ENCODE measurements at regions not wholly inside any gene's neighbourhood (a gene's known extent, or its start where the extent isn't known, plus 50 kb on each side); places are given as distances from the start of the nearest gene placed in this dataset.

- no peak overlapping the region for H3K4me2 ChIP-seq (ENCODE audit: low read length, poor library complexity, severe bottlenecking)
- no peak overlapping the region for H3K4me3 ChIP-seq (ENCODE audit: insufficient read depth in 1 of 2, low read depth in 1 of 2, low read length in 2 of 2)
- H3K18ac ChIP-seq (ENCODE audit: low read depth in 1 of 2, low read length in 2 of 2), result no peak overlapping the region
- H3K23ac ChIP-seq (ENCODE audit: low read length in 2 of 2), result no peak overlapping the region
- H3K79me1 ChIP-seq (replicated peaks; ENCODE audit: low read length, poor library complexity, severe bottlenecking), result no peaks in the 10 kb centered on the region
- no peak overlapping the region for H2AFZ ChIP-seq (ENCODE audit: low read depth, low read length)
- H2BK5ac ChIP-seq (ENCODE audit: low read depth, low read length, poor library complexity, severe bottlenecking), result no peak overlapping the region
- no peaks in the 10 kb centered on the region for H3K9me3 ChIP-seq (ENCODE audit: control insufficient read depth, low read length)
- no peak for DNase-seq
- H3K27ac ChIP-seq (ENCODE audit: low read length, poor library complexity, severe bottlenecking), result no peak overlapping the region
- no peak overlapping the region for H2BK12ac ChIP-seq (ENCODE audit: low read length in 2 of 2)
- no peak overlapping the region for H2AK5ac ChIP-seq (ENCODE audit: low read length, severe bottlenecking)
- H3K36me3 ChIP-seq (ENCODE audit: control insufficient read depth in 1 of 2, insufficient read depth in 2 of 2, low read depth in 1 of 2, low read length in 2 of 2), result no peaks in the 10 kb centered on the region
- no peak overlapping the region for H4K8ac ChIP-seq (ENCODE audit: low read length)
- no peaks in the 10 kb centered on the region for H3K4me1 ChIP-seq (ENCODE audit: control insufficient read depth, insufficient read depth, low read depth, low read length)
- H3K14ac ChIP-seq (ENCODE audit: low read length in 2 of 2), result no peak overlapping the region
- no peak overlapping the region for H3K9ac ChIP-seq (ENCODE audit: low read length)
- no peak overlapping the region for H4K91ac ChIP-seq (ENCODE audit: low read length)
- no peaks in the 10 kb centered on the region for H3K27me3 ChIP-seq (ENCODE audit: control insufficient read depth in 1 of 2, insufficient read depth in 1 of 2, low read length in 2 of 2)
- no peak overlapping the region for H2BK120ac ChIP-seq (ENCODE audit: low read depth, low read length)
- 59% methylated on average over 2 of the region's 2 CpGs for WGBS
- no peak overlapping the region for H2BK15ac ChIP-seq (ENCODE audit: low read depth, poor library complexity, severe bottlenecking)
- no peak overlapping the region for H3K4ac ChIP-seq (ENCODE audit: low read depth in 1 of 2, low read length in 2 of 2)
These were observed 610.7 kb downstream of the CBLN4 start for GRCh38 chr20:55394592-55394991.

- Histone ChIP-seq H2AFZ (ENCODE audit: low read depth, low read length) (no peak overlapping the region), H3K4ac (ENCODE audit: low read depth in 1 of 2, low read length in 2 of 2) (no peak overlapping the region), H2AK5ac (ENCODE audit: low read length, severe bottlenecking) (no peak overlapping the region), H4K8ac (ENCODE audit: low read length) (no peak overlapping the region), H3K23ac (ENCODE audit: low read length in 2 of 2) (no peak overlapping the region), H3K36me3 (ENCODE audit: control insufficient read depth in 1 of 2, insufficient read depth in 2 of 2, low read depth in 1 of 2, low read length in 2 of 2) (no peaks in the 10 kb centered on the region), H3K9ac (ENCODE audit: low read length) (no peak overlapping the region), H4K91ac (ENCODE audit: low read length) (no peak overlapping the region), H2BK120ac (ENCODE audit: low read depth, low read length) (no peak overlapping the region), H3K79me1 (replicated peaks; ENCODE audit: low read length, poor library complexity, severe bottlenecking) (no peaks in the 10 kb centered on the region), H3K4me3 (ENCODE audit: insufficient read depth in 1 of 2, low read depth in 1 of 2, low read length in 2 of 2) (no peak overlapping the region), H3K9me3 (ENCODE audit: control insufficient read depth, low read length) (no peaks in the 10 kb centered on the region), H3K4me1 (ENCODE audit: control insufficient read depth, insufficient read depth, low read depth, low read length) (no peaks in the 10 kb centered on the region), H3K4me2 (ENCODE audit: low read length, poor library complexity, severe bottlenecking) (no peak overlapping the region), H3K27me3 (ENCODE audit: control insufficient read depth in 1 of 2, insufficient read depth in 1 of 2, low read length in 2 of 2) (no peaks in the 10 kb centered on the region), H2BK12ac (ENCODE audit: low read length in 2 of 2) (no peak overlapping the region), H3K18ac (ENCODE audit: low read depth in 1 of 2, low read length in 2 of 2) (no peak overlapping the region), H2BK5ac (ENCODE audit: low read depth, low read length, poor library complexity, severe bottlenecking) (no peak overlapping the region), H3K14ac (ENCODE audit: low read length in 2 of 2) (no peak overlapping the region), H3K27ac (ENCODE audit: low read length, poor library complexity, severe bottlenecking) (no peak overlapping the region), H2BK15ac (ENCODE audit: low read depth, poor library complexity, severe bottlenecking) (no peak overlapping the region)
- DNase-seq, result no peak
- 66% methylated on average over 3 of the region's 4 CpGs for WGBS
These were observed 614.5 kb downstream of the CBLN4 start for GRCh38 chr20:55390791-55391190.

GRCh38 chr20:55386686-55387085 lies 618.6 kb downstream of the CBLN4 start:
- WGBS, result 44% methylated on average over 1 of the region's 1 CpG
- H3K23ac ChIP-seq (ENCODE audit: low read length in 2 of 2), result no peak overlapping the region
- no peak overlapping the region for H3K4ac ChIP-seq (ENCODE audit: low read depth in 1 of 2, low read length in 2 of 2)
- H3K79me1 ChIP-seq (replicated peaks; ENCODE audit: low read length, poor library complexity, severe bottlenecking), result no peaks in the 10 kb centered on the region
- H3K4me1 ChIP-seq (ENCODE audit: control insufficient read depth, insufficient read depth, low read depth, low read length), result no peaks in the 10 kb centered on the region
- no peak overlapping the region for H4K8ac ChIP-seq (ENCODE audit: low read length)
- H2AK5ac ChIP-seq (ENCODE audit: low read length, severe bottlenecking), result no peak overlapping the region
- no peak overlapping the region for H2AFZ ChIP-seq (ENCODE audit: low read depth, low read length)
- H3K9me3 ChIP-seq (ENCODE audit: control insufficient read depth, low read length), result peaks cover 5% of the 10 kb centered on the region
- no peaks in the 10 kb centered on the region for H3K36me3 ChIP-seq (ENCODE audit: control insufficient read depth in 1 of 2, insufficient read depth in 2 of 2, low read depth in 1 of 2, low read length in 2 of 2)
- no peak overlapping the region for H2BK5ac ChIP-seq (ENCODE audit: low read depth, low read length, poor library complexity, severe bottlenecking)
- no peak overlapping the region for H3K18ac ChIP-seq (ENCODE audit: low read depth in 1 of 2, low read length in 2 of 2)
- H2BK120ac ChIP-seq (ENCODE audit: low read depth, low read length), result no peak overlapping the region
- H2BK12ac ChIP-seq (ENCODE audit: low read length in 2 of 2), result no peak overlapping the region
- no peak overlapping the region for H3K4me2 ChIP-seq (ENCODE audit: low read length, poor library complexity, severe bottlenecking)
- H3K4me3 ChIP-seq (ENCODE audit: insufficient read depth in 1 of 2, low read depth in 1 of 2, low read length in 2 of 2), result no peak overlapping the region
- H3K14ac ChIP-seq (ENCODE audit: low read length in 2 of 2), result no peak overlapping the region
- no peak for DNase-seq
- no peaks in the 10 kb centered on the region for H3K27me3 ChIP-seq (ENCODE audit: control insufficient read depth in 1 of 2, insufficient read depth in 1 of 2, low read length in 2 of 2)
- no peak overlapping the region for H2BK15ac ChIP-seq (ENCODE audit: low read depth, poor library complexity, severe bottlenecking)
- no peak overlapping the region for H4K91ac ChIP-seq (ENCODE audit: low read length)
- no peak overlapping the region for H3K27ac ChIP-seq (ENCODE audit: low read length, poor library complexity, severe bottlenecking)
- no peak overlapping the region for H3K9ac ChIP-seq (ENCODE audit: low read length)

GRCh38 chr20:55375920-55376319 lies 629.4 kb downstream of the CBLN4 start:
- Histone ChIP-seq H2BK5ac (ENCODE audit: low read depth, low read length, poor library complexity, severe bottlenecking) (no peak overlapping the region), H3K4ac (ENCODE audit: low read depth in 1 of 2, low read length in 2 of 2) (no peak overlapping the region), H2BK12ac (ENCODE audit: low read length in 2 of 2) (no peak overlapping the region), H3K14ac (ENCODE audit: low read length in 2 of 2) (no peak overlapping the region), H2BK15ac (ENCODE audit: low read depth, poor library complexity, severe bottlenecking) (no peak overlapping the region), H2BK120ac (ENCODE audit: low read depth, low read length) (no peak overlapping the region), H3K36me3 (ENCODE audit: control insufficient read depth in 1 of 2, insufficient read depth in 2 of 2, low read depth in 1 of 2, low read length in 2 of 2) (no peaks in the 10 kb centered on the region), H3K4me3 (ENCODE audit: insufficient read depth in 1 of 2, low read depth in 1 of 2, low read length in 2 of 2) (no peak overlapping the region), H2AK5ac (ENCODE audit: low read length, severe bottlenecking) (no peak overlapping the region), H3K4me2 (ENCODE audit: low read length, poor library complexity, severe bottlenecking) (no peak overlapping the region), H2AFZ (ENCODE audit: low read depth, low read length) (no peak overlapping the region), H3K9ac (ENCODE audit: low read length) (no peak overlapping the region), H3K4me1 (ENCODE audit: control insufficient read depth, insufficient read depth, low read depth, low read length) (no peaks in the 10 kb centered on the region), H4K91ac (ENCODE audit: low read length) (no peak overlapping the region), H4K8ac (ENCODE audit: low read length) (no peak overlapping the region), H3K23ac (ENCODE audit: low read length in 2 of 2) (no peak overlapping the region), H3K18ac (ENCODE audit: low read depth in 1 of 2, low read length in 2 of 2) (no peak overlapping the region), H3K27ac (ENCODE audit: low read length, poor library complexity, severe bottlenecking) (no peak overlapping the region), H3K27me3 (ENCODE audit: control insufficient read depth in 1 of 2, insufficient read depth in 1 of 2, low read length in 2 of 2) (no peaks in the 10 kb centered on the region), H3K9me3 (ENCODE audit: control insufficient read depth, low read length) (no peaks in the 10 kb centered on the region), H3K79me1 (replicated peaks; ENCODE audit: low read length, poor library complexity, severe bottlenecking) (no peaks in the 10 kb centered on the region)
- 64% methylated on average over 10 of the region's 10 CpGs for WGBS
- no peak for DNase-seq

All from mesenchymal stem cell (in vitro differentiated cells and primary cell).